OCI-LY3 (cell line): ENCODE measurements at regions not wholly inside any gene's neighbourhood (a gene's known extent, or its start where the extent isn't known, plus 50 kb on each side); places are given as distances from the start of the nearest gene placed in this dataset.

Experiments used
- CTCF ChIP-seq: fragments of 200-600, 300-600 bp; sonication (generic); IDR thresholded peaks from 2 replicates; pipeline ENCODE4 v1.5.1; 2014; ENCODE audit warnings: antibody characterized with exemption, low read length, low read depth
- EZH2phosphoT487 ChIP-seq: fragments of 200-600 bp; shearing (Covaris generic); IDR thresholded peaks from 2 replicates; pipeline ENCODE4 v1.6.1; 2018; ENCODE audit warnings: antibody characterized with exemption, mixed run types, low read depth

- TF ChIP-seq CTCF (no peak), EZH2phosphoT487 (no peak)
These were observed 368.1 kb upstream of the MAD2L1 start for GRCh38 chr4:120434756-120435155.
